H1 (cell line): ENCODE measurements at regions not wholly inside any gene's neighbourhood (a gene's known extent, or its start where the extent isn't known, plus 50 kb on each side); places are given as distances from the start of the nearest gene placed in this dataset.

Experiments
- CTCF ChIA-PET: fragments of 300-600 bp; sonication (Branson Sonifier 250); formaldehyde crosslinking; loops from one replicate; lab custom pipeline; 2021; ENCODE audit not compliant: partially characterized antibody; lab: Charles Lee
- POLR2A ChIA-PET: fragments of 300-600 bp; sonication (Branson Sonifier 250); formaldehyde crosslinking; loops from one replicate; lab custom pipeline; 2021; ENCODE audit warnings: inconsistent platforms; ENCODE audit not compliant: partially characterized antibody; lab: Charles Lee
- DNase-seq, 2 experiments: peaks; one replicate each; pipeline versions ENCODE4 v3.0.0 to v3.0.0-alpha.2; 2010 to 2022; ENCODE audit warnings: low spot score in 2 of 2, low read depth in 1 of 2, mixed read lengths in 1 of 2
- FAIRE-seq: peaks from 2 replicates; lab custom pipeline; 2011; peaks lifted over from hg19 to GRCh38; lab: Jason Lieb, UNC
- H2AFZ ChIP-seq: 2 replicates; pipeline ENCODE4 v1.8.1; 2012; ENCODE audit warnings: low read length, inconsistent platforms
- H2AK5ac ChIP-seq: 2 replicates; pipeline ENCODE4 v1.6.1; 2013; ENCODE audit warnings: low read depth, low read length
- H2BK120ac ChIP-seq: replicated peaks from 2 replicates; pipeline ENCODE3; 2013; ENCODE audit warnings: low read depth, low read length, inconsistent platforms
- H2BK12ac ChIP-seq: 2 replicates; pipeline ENCODE4 v1.6.1; 2013; ENCODE audit warnings: low read depth, low read length
- H2BK15ac ChIP-seq: 2 replicates; pipeline ENCODE4 v1.6.1; 2013; ENCODE audit warnings: low read length
- H2BK20ac ChIP-seq: 2 replicates; pipeline ENCODE4 v1.6.1; 2013; ENCODE audit warnings: low read length
- H2BK5ac ChIP-seq: 2 replicates; pipeline ENCODE4 v1.6.1; 2013; ENCODE audit warnings: low read depth, low read length
- H3K14ac ChIP-seq: 2 replicates; pipeline ENCODE4 v1.6.1; 2013; ENCODE audit warnings: inconsistent platforms; ENCODE audit not compliant: insufficient read length
- H3K18ac ChIP-seq: 2 replicates; pipeline ENCODE4 v1.6.1; 2013; ENCODE audit warnings: low read length; ENCODE audit errors: extremely low read depth
- H3K23ac ChIP-seq: 2 replicates; pipeline ENCODE4 v1.6.1; 2013; ENCODE audit warnings: inconsistent platforms; ENCODE audit not compliant: insufficient read length
- H3K23me2 ChIP-seq: 2 replicates; pipeline ENCODE4 v1.6.1; 2013; ENCODE audit warnings: low read depth, low read length
- H3K27ac ChIP-seq: 2 replicates; pipeline ENCODE4 v1.6.1; 2011; ENCODE audit warnings: low read depth, low read length, inconsistent platforms
- H3K27me3 ChIP-seq, 4 experiments: replicated peaks in 1 of 4; 1 replicate in 1 of 4; 2 replicates in 3 of 4; pipeline versions ENCODE4 v1.6.1 to v1.8.1; 2011 to 2013; ENCODE audit warnings: low read length in 3 of 4, mild to moderate bottlenecking in 3 of 4, inconsistent platforms in 2 of 4, mixed read lengths in 2 of 4, moderate library complexity in 1 of 4; ENCODE audit not compliant: control insufficient read depth in 3 of 4, insufficient read depth in 3 of 4; ENCODE audit errors: extremely low read depth in 1 of 4
- H3K36me3 ChIP-seq, 4 experiments: 2 replicates each; pipeline versions ENCODE4 v1.6.1 to v1.8.1; 2011 to 2013; ENCODE audit warnings: mild to moderate bottlenecking in 4 of 4, low read length in 3 of 4, moderate library complexity in 2 of 4, control low read depth in 1 of 4, inconsistent platforms in 1 of 4; ENCODE audit not compliant: insufficient read depth in 4 of 4, control insufficient read depth in 2 of 4
- H3K4ac ChIP-seq: replicated peaks from 2 replicates; pipeline ENCODE3; 2013; ENCODE audit warnings: low read length, low read depth, mixed read lengths, inconsistent platforms; ENCODE audit not compliant: insufficient read length
- H3K4me1 ChIP-seq, 4 experiments: replicated peaks in 1 of 4; 1 replicate in 1 of 4; 2 replicates in 3 of 4; pipeline versions ENCODE4 v1.6.1 to v1.8.1; 2011 to 2013; ENCODE audit warnings: low read length in 3 of 4, inconsistent platforms in 2 of 4, mixed read lengths in 1 of 4; ENCODE audit not compliant: insufficient read depth in 4 of 4, control insufficient read depth in 3 of 4
- H3K4me2 ChIP-seq, 2 experiments: 2 replicates each; pipeline versions ENCODE4 v1.6.1 to v1.8.1; 2011 to 2013; ENCODE audit warnings: low read depth in 2 of 2, low read length in 2 of 2, control low read depth in 1 of 2, inconsistent platforms in 1 of 2, mild to moderate bottlenecking in 1 of 2; ENCODE audit not compliant: insufficient read depth in 1 of 2
- H3K4me3 ChIP-seq, 4 experiments: fragments of 200-600, 300-600 bp in 1 of 4; sonication (generic), shearing (Covaris generic), sonication (Bioruptor Twin) in 1 of 4; 2 replicates each; pipeline versions ENCODE4 v1.5.1 to v1.8.1; 2011 to 2016; ENCODE audit warnings: low read length in 4 of 4, low read depth in 3 of 4, control low read depth in 2 of 4, inconsistent platforms in 2 of 4, mild to moderate bottlenecking in 2 of 4, mixed read lengths in 1 of 4, moderate library complexity in 1 of 4; ENCODE audit not compliant: insufficient read depth in 2 of 4; ENCODE audit errors: extremely low read depth in 1 of 4
- H3K56ac ChIP-seq: replicated peaks from 2 replicates; pipeline ENCODE3; 2013; ENCODE audit warnings: low read depth, mild to moderate bottlenecking, mixed read lengths, low read length, inconsistent platforms; ENCODE audit not compliant: insufficient read length
- H3K79me1 ChIP-seq: 2 replicates; pipeline ENCODE4 v1.6.1; 2013; ENCODE audit warnings: low read depth, low read length, control low read depth
- H3K79me2 ChIP-seq, 2 experiments: 2 replicates each; pipeline versions ENCODE4 v1.6.1 to v1.8.1; 2012 to 2013; ENCODE audit warnings: low read length in 2 of 2, mild to moderate bottlenecking in 2 of 2, inconsistent platforms in 1 of 2; ENCODE audit not compliant: insufficient read depth in 2 of 2, control insufficient read depth in 1 of 2
- H3K9ac ChIP-seq, 4 experiments: replicated peaks in 1 of 4; 1 replicate in 1 of 4; 2 replicates in 3 of 4; pipeline versions ENCODE4 v1.6.1 to v1.8.1; 2011 to 2013; ENCODE audit warnings: low read depth in 3 of 4, low read length in 3 of 4, control low read depth in 2 of 4, mild to moderate bottlenecking in 2 of 4, moderate library complexity in 2 of 4, inconsistent platforms in 1 of 4; ENCODE audit errors: extremely low read depth in 1 of 4
- H3K9me3 ChIP-seq, 2 experiments: 2 replicates each; pipeline versions ENCODE4 v1.6.1 to v1.8.1; 2012 to 2013; ENCODE audit warnings: mild to moderate bottlenecking in 2 of 2, moderate library complexity in 2 of 2, control low read depth in 1 of 2, inconsistent platforms in 1 of 2, low read depth in 1 of 2, low read length in 1 of 2, mixed read lengths in 1 of 2; ENCODE audit not compliant: insufficient read depth in 2 of 2
- H4K20me1 ChIP-seq, 2 experiments: replicated peaks in 1 of 2; 2 replicates each; pipeline versions ENCODE3 to v1.8.1; 2011 to 2013; ENCODE audit warnings: inconsistent platforms in 2 of 2, low read length in 2 of 2, mild to moderate bottlenecking in 1 of 2; ENCODE audit not compliant: insufficient read depth in 2 of 2, control insufficient read depth in 1 of 2
- H4K5ac ChIP-seq: 2 replicates; pipeline ENCODE4 v1.6.1; 2013; ENCODE audit warnings: low read length, low read depth, mixed read lengths, inconsistent platforms; ENCODE audit not compliant: insufficient read length
- H4K8ac ChIP-seq: 2 replicates; pipeline ENCODE4 v1.8.0; 2013; ENCODE audit warnings: mild to moderate bottlenecking, moderate library complexity, low read length, inconsistent platforms; ENCODE audit not compliant: insufficient read depth; ENCODE audit errors: extremely low read depth
- H4K91ac ChIP-seq: replicated peaks from 2 replicates; pipeline ENCODE3; 2013; ENCODE audit warnings: low read length, mixed read lengths, inconsistent platforms; ENCODE audit not compliant: insufficient read length
- BRCA1 ChIP-seq: IDR thresholded peaks from 2 replicates; pipeline ENCODE4 v1.6.1; 2012; ENCODE audit warnings: low read depth, low read length, improper control_type of control experiment
- CREB1 ChIP-seq: IDR thresholded peaks from 2 replicates; pipeline ENCODE4 v1.6.1; 2012; ENCODE audit warnings: inconsistent platforms
- GABPA ChIP-seq: IDR thresholded peaks from 2 replicates; pipeline ENCODE4 v1.6.1; 2011; ENCODE audit warnings: mild to moderate bottlenecking, low read length, moderate library complexity, borderline replicate concordance; ENCODE audit not compliant: insufficient read depth
- HDAC6 ChIP-seq: IDR thresholded peaks from one replicate; pipeline ENCODE4 v1.7.1; 2012; ENCODE audit warnings: low read depth, mild to moderate bottlenecking, inconsistent platforms, low read length, moderate library complexity
- KDM1A ChIP-seq: fragments of 200-600, 300-600 bp; sonication (generic); IDR thresholded peaks from 2 replicates; pipeline ENCODE4 v1.7.1; 2016; ENCODE audit warnings: mild to moderate bottlenecking, low read length, borderline replicate concordance
- MAFK ChIP-seq: IDR thresholded peaks from 2 replicates; pipeline ENCODE4 v1.6.1; 2012; ENCODE audit warnings: low read depth, mild to moderate bottlenecking, improper control_type of control experiment, low read length
- POLR2A ChIP-seq, 2 experiments: IDR thresholded peaks; 1 replicate in 1 of 2; 2 replicates in 1 of 2; pipeline ENCODE4 v1.6.1; 2011; ENCODE audit warnings: low read depth in 2 of 2, low read length in 2 of 2, mild to moderate bottlenecking in 2 of 2; ENCODE audit errors: control extremely low read depth in 1 of 2
- POLR2AphosphoS5 ChIP-seq: IDR thresholded peaks from 2 replicates; pipeline ENCODE4 v1.6.1; 2011; ENCODE audit warnings: low read depth, low read length
- POU5F1 ChIP-seq: IDR thresholded peaks from 2 replicates; pipeline ENCODE4 v1.6.1; 2011; ENCODE audit warnings: low read depth, mild to moderate bottlenecking, low read length, moderate library complexity
- RBBP5 ChIP-seq: IDR thresholded peaks from 2 replicates; pipeline ENCODE4 v1.7.1; 2012; ENCODE audit warnings: low read depth, mild to moderate bottlenecking, inconsistent platforms, low read length, moderate library complexity, borderline replicate concordance
- RFX5 ChIP-seq: IDR thresholded peaks from 2 replicates; pipeline ENCODE4 v1.6.1; 2011; ENCODE audit warnings: low read depth, low read length, improper control_type of control experiment, borderline replicate concordance
- RXRA ChIP-seq: IDR thresholded peaks from 2 replicates; pipeline ENCODE4 v1.6.1; 2011; ENCODE audit warnings: low read depth, mild to moderate bottlenecking, low read length, moderate library complexity; ENCODE audit not compliant: insufficient read depth
- SIX5 ChIP-seq: IDR thresholded peaks from 2 replicates; pipeline ENCODE4 v1.6.1; 2011; ENCODE audit warnings: mild to moderate bottlenecking, low read depth, low read length
- SUZ12 ChIP-seq: fragments of 200-600 bp; sonication (generic); IDR thresholded peaks from 2 replicates; pipeline ENCODE4 v1.6.1; 2012; ENCODE audit warnings: mild to moderate bottlenecking, inconsistent platforms, low read length, moderate library complexity, mixed read lengths
- TEAD4 ChIP-seq: IDR thresholded peaks from 2 replicates; pipeline ENCODE4 v1.6.1; 2012; ENCODE audit warnings: low read depth, low read length, inconsistent platforms, mixed read lengths
- WGBS, 2 experiments: shearing (Covaris generic) in 1 of 2; methylation state at CpG; one replicate each; pipeline versions ENCODE4 v1.1.6 to v1.1.7; 2013 to 2015; ENCODE audit warnings: low lambda C conversion rate in 2 of 2, mixed read lengths in 2 of 2, inconsistent platforms in 1 of 2, low coverage in 1 of 2, missing lambda C conversion rate in 1 of 2; ENCODE audit not compliant: insufficient replicate concordance in 2 of 2, insufficient coverage in 1 of 2, insufficient read length in 1 of 2; ENCODE audit errors: extremely low coverage in 1 of 2, missing lambda C conversion rate in 1 of 2; 5-methylcytosine and 5-hydroxymethylcytosine counted together
- TF ChIP-seq, protein P1 (sequence below): IDR thresholded peaks from 2 replicates; pipeline ENCODE4 v1.6.1; 2011; ENCODE audit warnings: low read depth, mild to moderate bottlenecking, low read length; ENCODE audit not compliant: insufficient read depth

DNA sequence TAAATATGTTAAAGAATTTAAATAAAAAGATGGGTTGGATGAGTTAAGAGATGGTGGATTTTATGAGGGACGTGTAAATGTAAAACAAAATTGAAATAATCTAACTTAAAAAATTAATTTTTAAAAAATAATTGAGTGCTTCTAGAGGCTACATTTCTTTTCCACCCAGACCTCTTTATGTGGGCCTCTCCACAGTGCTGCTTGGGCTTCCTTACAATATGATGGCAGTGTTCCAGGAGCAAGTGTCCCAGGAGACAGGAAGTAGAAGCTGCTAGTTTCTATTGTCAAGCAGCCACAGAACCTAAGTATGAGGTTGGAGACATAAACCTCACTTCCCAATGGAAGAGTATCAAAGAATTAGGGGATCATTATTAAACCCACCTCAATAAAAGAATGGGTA, 205.7 kb upstream of the CPHXL start:
- Histone ChIP-seq H3K18ac (no peak overlapping the region), H4K20me1 (no peaks in the 10 kb centered on the region), H2BK120ac (no peak overlapping the region), H3K9ac (no peak overlapping the region), H3K79me2 (no peaks in the 10 kb centered on the region), H3K56ac (no peak overlapping the region), H3K14ac (no peak overlapping the region), H2BK15ac (no peak overlapping the region), H3K27me3 (peaks cover 44 to 74% (median 59%) of the 10 kb centered on the region in 4 experiments), H3K4me3 (no peak overlapping the region), H4K91ac (no peak overlapping the region), H4K8ac (no peak overlapping the region), H3K27ac (no peak overlapping the region), H4K5ac (no peak overlapping the region), H3K9me3 (peaks cover 6 to 15% of the 10 kb centered on the region in 2 experiments; a peak in 3 of 4 replicates), H2AFZ (no peak overlapping the region), H3K36me3 (no peaks in the 10 kb centered on the region; a peak in 1 of 8 replicates), H2BK20ac (no peak overlapping the region), H2BK12ac (no peak overlapping the region), H2AK5ac (no peak overlapping the region), H3K4me2 (no peak overlapping the region), H3K23ac (no peak overlapping the region), H2BK5ac (no peak overlapping the region), H3K4ac (no peak overlapping the region), H3K4me1 (no peaks in the 10 kb centered on the region), H3K23me2 (no peaks in the 10 kb centered on the region), H3K79me1 (no peaks in the 10 kb centered on the region)
- 83 to 90% methylated on average over 1 of the region's 1 CpG for WGBS, 2 experiments
- ChIA-PET POLR2A (no interaction called here), CTCF (no interaction called here)
- no peak for DNase-seq
- FAIRE-seq = no peak
- TF ChIP-seq KDM1A (no peak), RXRA (no peak), BRCA1 (no peak), MAFK (no peak), HDAC6 (no peak), SUZ12 (no peak), POU5F1 (no peak), TEAD4 (no peak), POLR2A (IDR thresholded peaks at IDR 0.05; ENCODE audit: control extremely low read depth in 1 of 2, low read depth in 2 of 2, low read length in 2 of 2) (no peak), CREB1 (no peak), GABPA (no peak), RFX5 (no peak), RBBP5 (no peak), POLR2AphosphoS5 (no peak), SIX5 (no peak)
- TF ChIP-seq, protein P1, sequence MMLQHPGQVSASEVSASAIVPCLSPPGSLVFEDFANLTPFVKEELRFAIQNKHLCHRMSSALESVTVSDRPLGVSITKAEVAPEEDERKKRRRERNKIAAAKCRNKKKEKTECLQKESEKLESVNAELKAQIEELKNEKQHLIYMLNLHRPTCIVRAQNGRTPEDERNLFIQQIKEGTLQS = no peak
